Endothelial cell of umbilical vein (primary cell): ENCODE measurements at regions not wholly inside any gene's neighbourhood (a gene's known extent, or its start where the extent isn't known, plus 50 kb on each side); places are given as distances from the start of the nearest gene placed in this dataset.

Source experiments
- EZH2 ChIP-seq: IDR thresholded peaks from 2 replicates; pipeline ENCODE4 v1.6.1; 2012; ENCODE audit warnings: borderline replicate concordance, low read depth, mild to moderate bottlenecking, moderate library complexity, low read length, inconsistent platforms; ENCODE audit not compliant: severe bottlenecking
- FOS ChIP-seq: IDR thresholded peaks from 2 replicates; pipeline ENCODE4 v1.6.1; 2011; ENCODE audit warnings: mild to moderate bottlenecking, low read length, moderate library complexity, borderline replicate concordance; ENCODE audit not compliant: insufficient read depth
- JUN ChIP-seq: IDR thresholded peaks from 2 replicates; pipeline ENCODE4 v1.6.1; 2011; ENCODE audit warnings: borderline replicate concordance, low read depth; ENCODE audit not compliant: insufficient read length, insufficient read depth
- MAX ChIP-seq: IDR thresholded peaks from 2 replicates; pipeline ENCODE4 v1.6.1; 2011; ENCODE audit not compliant: insufficient read depth, insufficient read length
- MYC ChIP-seq: IDR thresholded peaks from one replicate; pipeline ENCODE4 v1.6.1; 2011; ENCODE audit warnings: mild to moderate bottlenecking, low read depth, low read length
- POLR2A ChIP-seq: IDR thresholded peaks from 2 replicates; pipeline ENCODE4 v1.6.1; 2012; ENCODE audit warnings: low read depth, mild to moderate bottlenecking, control low read depth, low read length
- TF ChIP-seq, protein P1 (sequence below), 2 donors: IDR thresholded peaks; 1 replicate in 1 of 2; 2 replicates in 1 of 2; pipeline ENCODE4 v1.5.1; 2011; ENCODE audit warnings: low read length in 2 of 2, mild to moderate bottlenecking in 2 of 2, moderate library complexity in 2 of 2, control low read depth in 1 of 2, inconsistent platforms in 1 of 2, low read depth in 1 of 2; ENCODE audit not compliant: insufficient read depth in 1 of 2; ENCODE audit errors: extremely low read depth in 1 of 2

- TF ChIP-seq JUN (no peak), POLR2A (no peak), EZH2 (no peak), FOS (no peak), MAX (no peak), MYC (no peak)
- TF ChIP-seq, protein P1, sequence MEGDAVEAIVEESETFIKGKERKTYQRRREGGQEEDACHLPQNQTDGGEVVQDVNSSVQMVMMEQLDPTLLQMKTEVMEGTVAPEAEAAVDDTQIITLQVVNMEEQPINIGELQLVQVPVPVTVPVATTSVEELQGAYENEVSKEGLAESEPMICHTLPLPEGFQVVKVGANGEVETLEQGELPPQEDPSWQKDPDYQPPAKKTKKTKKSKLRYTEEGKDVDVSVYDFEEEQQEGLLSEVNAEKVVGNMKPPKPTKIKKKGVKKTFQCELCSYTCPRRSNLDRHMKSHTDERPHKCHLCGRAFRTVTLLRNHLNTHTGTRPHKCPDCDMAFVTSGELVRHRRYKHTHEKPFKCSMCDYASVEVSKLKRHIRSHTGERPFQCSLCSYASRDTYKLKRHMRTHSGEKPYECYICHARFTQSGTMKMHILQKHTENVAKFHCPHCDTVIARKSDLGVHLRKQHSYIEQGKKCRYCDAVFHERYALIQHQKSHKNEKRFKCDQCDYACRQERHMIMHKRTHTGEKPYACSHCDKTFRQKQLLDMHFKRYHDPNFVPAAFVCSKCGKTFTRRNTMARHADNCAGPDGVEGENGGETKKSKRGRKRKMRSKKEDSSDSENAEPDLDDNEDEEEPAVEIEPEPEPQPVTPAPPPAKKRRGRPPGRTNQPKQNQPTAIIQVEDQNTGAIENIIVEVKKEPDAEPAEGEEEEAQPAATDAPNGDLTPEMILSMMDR (IDR thresholded peaks at IDR 0.05; ENCODE audit: extremely low read depth in 1 of 2, insufficient read depth in 1 of 2, low read depth in 1 of 2, low read length in 2 of 2), result no peak
Observed at GRCh38 chr9:16074963-16075362, 522.1 kb downstream of the CCDC171 start.
